Ishikawa (cell line): ENCODE measurements at regions not wholly inside any gene's neighbourhood (a gene's known extent, or its start where the extent isn't known, plus 50 kb on each side); places are given as distances from the start of the nearest gene placed in this dataset.

Source experiments
- CEBPB ChIP-seq: IDR thresholded peaks from 2 replicates; pipeline ENCODE4 v1.6.1; 2012
- CREB1 ChIP-seq: IDR thresholded peaks from 2 replicates; pipeline ENCODE4 v1.6.1; 2012; ENCODE audit warnings: low read depth
- EGR1 ChIP-seq: IDR thresholded peaks from 2 replicates; pipeline ENCODE4 v1.6.1; 2012
- EP300 ChIP-seq: IDR thresholded peaks from 2 replicates; pipeline ENCODE4 v1.6.1; 2012; ENCODE audit warnings: borderline replicate concordance
- FOXM1 ChIP-seq: IDR thresholded peaks from 2 replicates; pipeline ENCODE4 v1.6.1; 2012; ENCODE audit warnings: low read depth, borderline replicate concordance
- MAX ChIP-seq: IDR thresholded peaks from 2 replicates; pipeline ENCODE4 v1.6.1; 2012
- NFIC ChIP-seq: IDR thresholded peaks from 2 replicates; pipeline ENCODE4 v1.6.1; 2012
- RAD21 ChIP-seq: IDR thresholded peaks from 2 replicates; pipeline ENCODE4 v1.6.1; 2012; ENCODE audit warnings: low read depth
- REST ChIP-seq: IDR thresholded peaks from 2 replicates; pipeline ENCODE4 v1.6.1; 2012; ENCODE audit warnings: low read depth, mild to moderate bottlenecking
- TAF1 ChIP-seq: IDR thresholded peaks from 2 replicates; pipeline ENCODE4 v1.6.1; 2012; ENCODE audit warnings: low read depth, mild to moderate bottlenecking
- TCF12 ChIP-seq: IDR thresholded peaks from 2 replicates; pipeline ENCODE4 v1.6.1; 2012; ENCODE audit warnings: low read depth
- TEAD4 ChIP-seq: IDR thresholded peaks from 2 replicates; pipeline ENCODE4 v1.6.1; 2012
- USF1 ChIP-seq: IDR thresholded peaks from 2 replicates; pipeline ENCODE4 v1.6.1; 2012
- YY1 ChIP-seq: IDR thresholded peaks from 2 replicates; pipeline ENCODE4 v1.6.1; 2012; ENCODE audit warnings: low read depth
- ZBTB7A ChIP-seq: IDR thresholded peaks from 2 replicates; pipeline ENCODE4 v1.6.1; 2012; ENCODE audit warnings: low read depth

- TF ChIP-seq YY1 (no peak), TEAD4 (no peak), ZBTB7A (no peak), CEBPB (no peak), CREB1 (no peak), NFIC (no peak), EP300 (no peak), USF1 (no peak), EGR1 (no peak), TCF12 (no peak), REST (no peak), FOXM1 (no peak), TAF1 (no peak), RAD21 (no peak), MAX (no peak)
These were observed 68.0 kb upstream of the IRX4 start for GRCh38 chr5:1950708-1951103.

- TF ChIP-seq NFIC, result no peak
These were observed 67.5 kb upstream of the IRX4 start for GRCh38 chr5:1950096-1950707.

- TF ChIP-seq TCF12 (no peak), TAF1 (no peak)
These were observed 66.5 kb upstream of the IRX4 start for GRCh38 chr5:1949253-1949652.

- TF ChIP-seq EGR1, result no peak
These were observed 66.0 kb upstream of the IRX4 start for GRCh38 chr5:1948663-1949191.

- TF ChIP-seq USF1 (no peak), NFIC (no peak), RAD21 (no peak), CEBPB (no peak), TEAD4 (no peak), TCF12 (no peak), EP300 (no peak), ZBTB7A (no peak)
These were observed 65.4 kb upstream of the IRX4 start for GRCh38 chr5:1948111-1948510.

- TF ChIP-seq CEBPB, result no peak
These were observed 64.1 kb upstream of the IRX4 start for GRCh38 chr5:1946776-1947175.

- no peak for TF ChIP-seq USF1
- TF ChIP-seq EGR1, result no peak
- TF ChIP-seq TEAD4, result no peak
- TF ChIP-seq MAX, result no peak
- no peak for TF ChIP-seq TCF12
- TF ChIP-seq REST, result no peak
- no peak for TF ChIP-seq RAD21
- no peak for TF ChIP-seq YY1
- TF ChIP-seq EP300, result no peak
These were observed 63.5 kb upstream of the IRX4 start for GRCh38 chr5:1946122-1946677.
